ENCODE measurements at regions not wholly inside any gene's neighbourhood (a gene's known extent, or its start where the extent isn't known, plus 50 kb on each side); places are given as distances from the start of the nearest gene placed in this dataset.

DNA sequence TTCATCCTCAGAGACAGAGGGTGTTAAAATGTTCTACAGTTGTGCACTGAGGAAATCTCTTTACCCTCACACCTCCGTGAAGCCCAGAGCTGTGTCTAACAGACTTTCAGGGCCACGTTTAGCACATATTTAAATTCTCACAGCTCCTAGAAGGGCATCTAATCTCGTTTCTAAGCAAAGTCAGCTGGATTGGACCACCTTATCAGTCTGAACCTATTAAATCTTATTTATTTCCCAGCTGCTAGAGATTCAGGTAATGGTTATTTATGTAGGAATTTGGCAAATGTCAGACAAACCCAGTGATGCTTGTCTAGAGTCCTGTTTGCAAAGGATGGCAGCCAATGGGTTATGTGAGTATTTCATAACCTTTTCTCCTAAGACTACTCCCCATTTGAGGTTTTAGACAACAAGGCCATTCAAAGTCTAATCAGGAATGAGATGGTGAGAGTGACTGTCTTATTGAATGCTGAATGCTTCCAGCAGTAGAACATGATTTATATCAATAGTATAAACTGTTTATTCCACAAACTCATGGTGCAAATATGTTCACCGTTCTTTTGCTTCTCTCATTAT is 54.8 kb upstream of the EXOC4 start:
- no peak for DNase-seq (ENCODE audit: low read depth, low spot score)
- no peak overlapping the region for H3K4me3 ChIP-seq (ENCODE audit: low read depth, low read length)
- in situ Hi-C loops (cut with HindIII; ENCODE audit: low sequenced_read_pairs), result no loop called here

DNA sequence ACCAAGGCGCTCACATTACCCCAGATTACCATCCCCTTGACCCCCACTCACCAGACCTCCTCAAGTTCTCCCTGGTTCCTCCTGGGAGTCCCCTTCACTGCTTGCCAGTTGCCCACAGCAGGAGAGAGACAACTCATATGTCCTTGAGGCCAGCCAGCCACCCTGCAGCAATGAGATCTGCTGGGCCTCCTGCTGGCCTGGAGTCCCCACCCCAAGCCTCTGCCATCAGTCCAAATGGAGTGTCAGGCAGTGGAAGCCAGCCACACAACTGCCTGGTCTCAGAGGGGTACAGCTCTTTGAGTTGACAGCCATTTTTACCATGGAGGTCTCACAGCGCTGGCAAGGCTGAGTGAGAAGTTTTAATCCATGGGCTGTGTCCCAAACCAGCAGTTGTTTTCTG is 53.0 kb upstream of the EXOC4 start:
- in situ Hi-C loops (cut with HindIII; ENCODE audit: low sequenced_read_pairs), result no loop called here
- H3K4me3 ChIP-seq (ENCODE audit: low read depth, low read length), result no peak overlapping the region
- TF ChIP-seq, protein P1, sequence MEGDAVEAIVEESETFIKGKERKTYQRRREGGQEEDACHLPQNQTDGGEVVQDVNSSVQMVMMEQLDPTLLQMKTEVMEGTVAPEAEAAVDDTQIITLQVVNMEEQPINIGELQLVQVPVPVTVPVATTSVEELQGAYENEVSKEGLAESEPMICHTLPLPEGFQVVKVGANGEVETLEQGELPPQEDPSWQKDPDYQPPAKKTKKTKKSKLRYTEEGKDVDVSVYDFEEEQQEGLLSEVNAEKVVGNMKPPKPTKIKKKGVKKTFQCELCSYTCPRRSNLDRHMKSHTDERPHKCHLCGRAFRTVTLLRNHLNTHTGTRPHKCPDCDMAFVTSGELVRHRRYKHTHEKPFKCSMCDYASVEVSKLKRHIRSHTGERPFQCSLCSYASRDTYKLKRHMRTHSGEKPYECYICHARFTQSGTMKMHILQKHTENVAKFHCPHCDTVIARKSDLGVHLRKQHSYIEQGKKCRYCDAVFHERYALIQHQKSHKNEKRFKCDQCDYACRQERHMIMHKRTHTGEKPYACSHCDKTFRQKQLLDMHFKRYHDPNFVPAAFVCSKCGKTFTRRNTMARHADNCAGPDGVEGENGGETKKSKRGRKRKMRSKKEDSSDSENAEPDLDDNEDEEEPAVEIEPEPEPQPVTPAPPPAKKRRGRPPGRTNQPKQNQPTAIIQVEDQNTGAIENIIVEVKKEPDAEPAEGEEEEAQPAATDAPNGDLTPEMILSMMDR (IDR thresholded peaks at IDR 0.05; ENCODE audit: low read depth, low read length), result no peak
- DNase-seq (ENCODE audit: low read depth, low spot score), result no peak

More for the DNA sequence above, 54.8 kb upstream of the EXOC4 start:
- TF ChIP-seq, protein P1 (IDR thresholded peaks at IDR 0.05; ENCODE audit: low read depth, low read length), result no peak

- TF ChIP-seq, protein P1 (IDR thresholded peaks at IDR 0.05; ENCODE audit: low read depth, low read length), result no peak
- DNase-seq (ENCODE audit: low read depth, low spot score), result no peak
- no peak overlapping the region for H3K4me3 ChIP-seq (ENCODE audit: low read depth, low read length)
- in situ Hi-C loops (cut with HindIII; ENCODE audit: low sequenced_read_pairs), result no loop called here
Measured at GRCh38 chr7:133201470-133201869, 51.4 kb upstream of the EXOC4 start.

DNA sequence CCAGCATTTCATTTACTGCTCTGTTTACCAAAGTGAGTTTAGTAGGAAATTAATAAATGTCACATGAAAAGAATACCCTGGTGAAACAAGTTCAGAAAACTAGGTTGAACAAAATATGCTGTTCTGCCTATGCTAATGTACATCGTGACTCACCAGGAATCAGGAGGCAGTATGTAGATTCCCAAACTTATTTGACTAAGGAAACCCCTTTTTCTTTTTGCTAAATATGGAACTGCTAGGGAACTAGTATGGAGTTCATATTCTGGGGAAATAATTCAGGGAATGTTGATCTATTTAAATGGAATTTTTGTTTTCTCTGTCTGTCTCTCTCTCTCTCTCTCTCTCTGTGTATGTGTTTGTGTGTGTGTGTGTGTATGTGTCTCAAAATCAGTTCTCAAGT is 49.9 kb upstream of the EXOC4 start:
- no peak overlapping the region for H3K4me3 ChIP-seq (ENCODE audit: low read depth, low read length)
- DNase-seq (ENCODE audit: low read depth, low spot score), result no peak
- TF ChIP-seq, protein P1 (IDR thresholded peaks at IDR 0.05; ENCODE audit: low read depth, low read length), result no peak
- in situ Hi-C loops (cut with HindIII; ENCODE audit: low sequenced_read_pairs), result no loop called here

All from astrocyte of the spinal cord (primary cell).